ENCODE measurements at regions not wholly inside any gene's neighbourhood (a gene's known extent, or its start where the extent isn't known, plus 50 kb on each side); places are given as distances from the start of the nearest gene placed in this dataset.

- no peak for TF ChIP-seq CTCF (conservative IDR thresholded peaks at IDR 0.05 in 1 of 2, IDR thresholded peaks at IDR 0.05 in 1 of 2; ENCODE audit: extremely low read depth in 1 of 2, insufficient read depth in 1 of 2, low read depth in 1 of 2, low read length in 2 of 2)
- no peak for TF ChIP-seq EZH2 (IDR thresholded peaks at IDR 0.05; ENCODE audit: borderline replicate concordance, low read length)
Measured at GRCh38 chr10:16011548-16011947, 151.2 kb upstream of the MINDY3 start.

Data from mammary epithelial cell (primary cell).